ENCODE measurements at regions not wholly inside any gene's neighbourhood (a gene's known extent, or its start where the extent isn't known, plus 50 kb on each side); places are given as distances from the start of the nearest gene placed in this dataset.

- Histone ChIP-seq H3K27ac (ENCODE audit: low read length) (no peak overlapping the region), H3K27me3 (ENCODE audit: control insufficient read depth, insufficient read depth, low read length) (no peaks in the 10 kb centered on the region), H3K4me1 (ENCODE audit: control insufficient read depth, insufficient read depth, low read length) (no peaks in the 10 kb centered on the region), H3K4me3 (ENCODE audit: low read depth in 2 of 2, low read length in 2 of 2) (no peak overlapping the region), H3K36me3 (ENCODE audit: control insufficient read depth, insufficient read depth, low read length) (no peaks in the 10 kb centered on the region), H3K9me3 (ENCODE audit: control insufficient read depth, insufficient read depth, low read depth, low read length) (no peaks in the 10 kb centered on the region)
- ATAC-seq, result no peak
- in situ Hi-C loops (cut with HindIII; ENCODE audit: low pct_unique_long_range_greater_than_20kb, low sequenced_read_pairs) (no loop called here), intact Hi-C loops (cut with micrococcal nuclease; ENCODE audit: unreplicated experiment) (no loop called here)
- no TSS peak for BruUV-seq (replicated peaks)
- ChIA-PET POLR2A (no interaction called here), CTCF (interaction anchor here (0.7 kb wide), 1 partner anchor 12 kb away, joined by 4 read pairs; no protein-coding TSS in a partner anchor)
- DNase-seq (ENCODE audit: low read depth, low spot score), result no peak
- TF ChIP-seq TCF7L2 (IDR thresholded peaks at IDR 0.05; ENCODE audit: low read depth, low read length), result no peak
- no peak for TF ChIP-seq REST (IDR thresholded peaks at IDR 0.05; ENCODE audit: insufficient read depth in 1 of 2, low read depth in 2 of 2, low read length in 1 of 2)
- no peak for TF ChIP-seq SIN3A (IDR thresholded peaks at IDR 0.05; ENCODE audit: borderline replicate concordance, insufficient read depth, low read depth, low read length)
- no peak for TF ChIP-seq POLR2AphosphoS5 (IDR thresholded peaks at IDR 0.05; ENCODE audit: low read depth, low read length)
- no peak for TF ChIP-seq CTCF (IDR thresholded peaks at IDR 0.05)
These were observed 424.7 kb downstream of the LMO4 start for GRCh38 chr1:87753366-87753765.

- Histone ChIP-seq H3K36me3 (ENCODE audit: control insufficient read depth, insufficient read depth, low read length) (no peaks in the 10 kb centered on the region), H3K4me1 (ENCODE audit: control insufficient read depth, insufficient read depth, low read length) (no peaks in the 10 kb centered on the region), H3K9me3 (ENCODE audit: control insufficient read depth, insufficient read depth, low read depth, low read length) (no peaks in the 10 kb centered on the region), H3K4me3 (ENCODE audit: low read depth in 2 of 2, low read length in 2 of 2) (no peak overlapping the region), H3K27me3 (ENCODE audit: control insufficient read depth, insufficient read depth, low read length) (no peaks in the 10 kb centered on the region), H3K27ac (ENCODE audit: low read length) (no peak overlapping the region)
- DNase-seq (ENCODE audit: low read depth, low spot score) (no peak), ATAC-seq (no peak)
- in situ Hi-C loops (cut with HindIII; ENCODE audit: low pct_unique_long_range_greater_than_20kb, low sequenced_read_pairs), result no loop called here
- POLR2A ChIA-PET, result no interaction called here
- no peak for TF ChIP-seq TCF7L2 (IDR thresholded peaks at IDR 0.05; ENCODE audit: low read depth, low read length)
- no peak for TF ChIP-seq CTCF (IDR thresholded peaks at IDR 0.05)
- no peak for TF ChIP-seq REST (IDR thresholded peaks at IDR 0.05; ENCODE audit: insufficient read depth in 1 of 2, low read depth in 2 of 2, low read length in 1 of 2)
- intact Hi-C loops (cut with micrococcal nuclease; ENCODE audit: unreplicated experiment), result no loop called here
- CTCF ChIA-PET, result no interaction called here
- no TSS peak for BruUV-seq (replicated peaks)
These were observed 425.5 kb downstream of the LMO4 start for GRCh38 chr1:87754139-87754538.

All from Panc1 (cell line).